ENCODE measurements at regions not wholly inside any gene's neighbourhood (a gene's known extent, or its start where the extent isn't known, plus 50 kb on each side); places are given as distances from the start of the nearest gene placed in this dataset.
A peak's percentile ranks its signal among the peaks of the same experiment; 100 is the strongest.

GRCh38 chr6:15046751-15047150 is 199.1 kb upstream of the JARID2 start:
- H3K4me2 ChIP-seq (ENCODE audit: low read length): no peak overlapping the region
- no peak overlapping the region for H3K9ac ChIP-seq (ENCODE audit: low read length)
- no peak overlapping the region for H3K4me3 ChIP-seq (ENCODE audit: insufficient read depth, low read depth, low read length)
- no peaks in the 10 kb centered on the region for H3K4me1 ChIP-seq (ENCODE audit: insufficient read depth, low read length)
- no peak overlapping the region for H3K4me3 Mint-ChIP-seq (ENCODE audit: unreplicated experiment)
- no peak overlapping the region for H3K27ac Mint-ChIP-seq (ENCODE audit: unreplicated experiment)
- H3K36me3 Mint-ChIP-seq (ENCODE audit: low read depth, unreplicated experiment): no peaks in the 10 kb centered on the region
- peaks cover 3% of the 10 kb centered on the region for H3K4me1 Mint-ChIP-seq (ENCODE audit: low read depth, unreplicated experiment)
- no peak overlapping the region for H2AFZ ChIP-seq (ENCODE audit: low read depth, low read length)
- H3K27me3 Mint-ChIP-seq (ENCODE audit: low read depth, unreplicated experiment): peaks cover 17% of the 10 kb centered on the region
- H3K27me3 ChIP-seq (ENCODE audit: insufficient read depth, low read length): no peaks in the 10 kb centered on the region
- no peaks in the 10 kb centered on the region for H4K20me1 ChIP-seq (ENCODE audit: insufficient read depth, low read length)
- H3K79me2 ChIP-seq (ENCODE audit: insufficient read depth, low read length): no peaks in the 10 kb centered on the region
- peaks cover 5% of the 10 kb centered on the region for H3K9me3 Mint-ChIP-seq (ENCODE audit: unreplicated experiment)
- TF ChIP-seq CTCF (IDR thresholded peaks at IDR 0.05; ENCODE audit: insufficient read depth, low read depth, low read length) (no peak), EZH2 (IDR thresholded peaks at IDR 0.05; ENCODE audit: insufficient read depth, low read length) (no peak)
- no peaks in the 10 kb centered on the region for H3K36me3 ChIP-seq (ENCODE audit: insufficient read depth, low read length)
- DNase-seq (ENCODE audit: low read depth) (no peak), FAIRE-seq (no peak)
- H3K27ac ChIP-seq (ENCODE audit: low read depth, low read length): no peak overlapping the region
- H3K9me3 ChIP-seq (ENCODE audit: insufficient read depth, low read depth, low read length): no peaks in the 10 kb centered on the region

- H3K4me3 ChIP-seq (ENCODE audit: insufficient read depth, low read depth, low read length): no peak overlapping the region
- Mint-ChIP-seq H3K27ac (ENCODE audit: unreplicated experiment) (no peak overlapping the region), H3K4me3 (ENCODE audit: unreplicated experiment) (no peak overlapping the region), H3K9me3 (ENCODE audit: unreplicated experiment) (peaks cover 5% of the 10 kb centered on the region), H3K36me3 (ENCODE audit: low read depth, unreplicated experiment) (no peaks in the 10 kb centered on the region), H3K27me3 (ENCODE audit: low read depth, unreplicated experiment) (peaks cover 17% of the 10 kb centered on the region), H3K4me1 (ENCODE audit: low read depth, unreplicated experiment) (peaks cover 3% of the 10 kb centered on the region)
- no peak overlapping the region for H3K27ac ChIP-seq (ENCODE audit: low read depth, low read length)
- no peaks in the 10 kb centered on the region for H3K9me3 ChIP-seq (ENCODE audit: insufficient read depth, low read depth, low read length)
- no peaks in the 10 kb centered on the region for H4K20me1 ChIP-seq (ENCODE audit: insufficient read depth, low read length)
- no peaks in the 10 kb centered on the region for H3K27me3 ChIP-seq (ENCODE audit: insufficient read depth, low read length)
- no peak overlapping the region for H2AFZ ChIP-seq (ENCODE audit: low read depth, low read length)
- DNase-seq (ENCODE audit: low read depth) (no peak), FAIRE-seq (no peak)
- no peaks in the 10 kb centered on the region for H3K79me2 ChIP-seq (ENCODE audit: insufficient read depth, low read length)
- no peaks in the 10 kb centered on the region for H3K36me3 ChIP-seq (ENCODE audit: insufficient read depth, low read length)
- no peak overlapping the region for H3K9ac ChIP-seq (ENCODE audit: low read length)
- no peak for TF ChIP-seq EZH2 (IDR thresholded peaks at IDR 0.05; ENCODE audit: insufficient read depth, low read length)
- TF ChIP-seq CTCF (IDR thresholded peaks at IDR 0.05; ENCODE audit: insufficient read depth, low read depth, low read length): no peak
- no peak overlapping the region for H3K4me2 ChIP-seq (ENCODE audit: low read length)
- no peaks in the 10 kb centered on the region for H3K4me1 ChIP-seq (ENCODE audit: insufficient read depth, low read length)
Measured at GRCh38 chr6:15048367-15048766, 197.5 kb upstream of the JARID2 start.

- no peak overlapping the region for H3K4me2 ChIP-seq (ENCODE audit: low read length)
- no peak overlapping the region for H2AFZ ChIP-seq (ENCODE audit: low read depth, low read length)
- FAIRE-seq: no peak
- H3K36me3 ChIP-seq (ENCODE audit: insufficient read depth, low read length): no peaks in the 10 kb centered on the region
- H3K27ac ChIP-seq (ENCODE audit: low read depth, low read length): no peak overlapping the region
- Mint-ChIP-seq H3K36me3 (ENCODE audit: low read depth, unreplicated experiment) (no peaks in the 10 kb centered on the region), H3K27me3 (ENCODE audit: low read depth, unreplicated experiment) (no peaks in the 10 kb centered on the region), H3K9me3 (ENCODE audit: unreplicated experiment) (no peaks in the 10 kb centered on the region), H3K27ac (ENCODE audit: unreplicated experiment) (no peak overlapping the region), H3K4me1 (ENCODE audit: low read depth, unreplicated experiment) (peaks cover 9% of the 10 kb centered on the region), H3K4me3 (ENCODE audit: unreplicated experiment) (no peak overlapping the region)
- no peaks in the 10 kb centered on the region for H3K79me2 ChIP-seq (ENCODE audit: insufficient read depth, low read length)
- TF ChIP-seq CTCF (IDR thresholded peaks at IDR 0.05; ENCODE audit: insufficient read depth, low read depth, low read length): peak; percentile 18
- TF ChIP-seq EZH2 (IDR thresholded peaks at IDR 0.05; ENCODE audit: insufficient read depth, low read length): no peak
- no peak for DNase-seq (ENCODE audit: low read depth)
- no peaks in the 10 kb centered on the region for H3K27me3 ChIP-seq (ENCODE audit: insufficient read depth, low read length)
- no peaks in the 10 kb centered on the region for H3K9me3 ChIP-seq (ENCODE audit: insufficient read depth, low read depth, low read length)
- no peak overlapping the region for H3K4me3 ChIP-seq (ENCODE audit: insufficient read depth, low read depth, low read length)
- H3K9ac ChIP-seq (ENCODE audit: low read length): no peak overlapping the region
- H3K4me1 ChIP-seq (ENCODE audit: insufficient read depth, low read length): peaks cover 8% of the 10 kb centered on the region
- no peaks in the 10 kb centered on the region for H4K20me1 ChIP-seq (ENCODE audit: insufficient read depth, low read length)
Measured at GRCh38 chr6:15058200-15059061, 187.4 kb upstream of the JARID2 start.
